COR-L47 (cell line): ENCODE measurements at regions not wholly inside any gene's neighbourhood (a gene's known extent, or its start where the extent isn't known, plus 50 kb on each side); places are given as distances from the start of the nearest gene placed in this dataset.

ENCODE experiments used
- DNase-seq: peaks from one replicate; lab custom pipeline; 2025; lab: John Stamatoyannopoulos, UW

DNA sequence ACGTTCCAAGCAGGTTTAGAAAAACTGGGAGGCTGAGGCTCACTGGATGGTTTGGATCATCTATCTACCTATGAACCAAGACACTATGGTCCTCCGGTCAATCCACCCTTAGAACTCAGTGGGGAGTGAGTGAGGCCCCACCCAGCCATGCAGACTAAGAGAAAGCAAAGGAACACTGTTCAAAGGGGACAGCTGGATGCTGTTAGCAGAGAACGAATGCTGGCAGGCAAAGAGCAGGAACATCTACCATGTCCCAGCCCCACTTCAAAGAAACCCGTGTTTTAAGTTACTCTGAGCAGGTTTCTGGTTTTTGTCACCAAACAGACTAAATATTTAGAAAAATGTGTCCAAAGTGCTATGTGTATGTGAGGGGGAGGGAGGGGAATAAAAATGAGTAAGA is 183.4 kb upstream of the XYLT1 start:
- DNase-seq = no peak

- no peak for DNase-seq
Measured at GRCh38 chr16:17647879-17648872, 177.4 kb upstream of the XYLT1 start.

DNA sequence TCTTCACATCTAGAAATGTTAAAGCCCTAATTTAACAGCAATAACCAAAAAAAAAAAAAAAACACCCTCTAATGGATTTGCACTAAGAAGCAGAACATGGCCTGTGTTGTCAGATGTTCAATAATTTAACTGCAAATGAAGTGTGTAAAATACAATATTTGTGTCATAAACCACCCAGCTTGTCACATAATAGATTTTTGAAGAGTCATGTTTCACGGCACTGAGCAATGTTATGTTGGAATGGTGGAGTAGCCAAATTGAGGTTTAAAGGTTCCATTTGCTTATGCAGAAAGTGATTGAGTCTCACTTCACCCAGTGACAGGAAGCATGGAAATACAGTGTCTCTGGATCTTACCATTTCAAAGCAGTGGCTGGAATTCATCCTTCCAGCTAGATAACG is 173.2 kb upstream of the XYLT1 start:
- no peak for DNase-seq

- no peak for DNase-seq
Measured at GRCh38 chr16:17641990-17642389, 171.2 kb upstream of the XYLT1 start.

GRCh38 chr16:17638134-17638533 is 167.4 kb upstream of the XYLT1 start:
- DNase-seq = no peak

GRCh38 chr16:17635183-17635582 is 164.4 kb upstream of the XYLT1 start:
- DNase-seq = no peak

DNA sequence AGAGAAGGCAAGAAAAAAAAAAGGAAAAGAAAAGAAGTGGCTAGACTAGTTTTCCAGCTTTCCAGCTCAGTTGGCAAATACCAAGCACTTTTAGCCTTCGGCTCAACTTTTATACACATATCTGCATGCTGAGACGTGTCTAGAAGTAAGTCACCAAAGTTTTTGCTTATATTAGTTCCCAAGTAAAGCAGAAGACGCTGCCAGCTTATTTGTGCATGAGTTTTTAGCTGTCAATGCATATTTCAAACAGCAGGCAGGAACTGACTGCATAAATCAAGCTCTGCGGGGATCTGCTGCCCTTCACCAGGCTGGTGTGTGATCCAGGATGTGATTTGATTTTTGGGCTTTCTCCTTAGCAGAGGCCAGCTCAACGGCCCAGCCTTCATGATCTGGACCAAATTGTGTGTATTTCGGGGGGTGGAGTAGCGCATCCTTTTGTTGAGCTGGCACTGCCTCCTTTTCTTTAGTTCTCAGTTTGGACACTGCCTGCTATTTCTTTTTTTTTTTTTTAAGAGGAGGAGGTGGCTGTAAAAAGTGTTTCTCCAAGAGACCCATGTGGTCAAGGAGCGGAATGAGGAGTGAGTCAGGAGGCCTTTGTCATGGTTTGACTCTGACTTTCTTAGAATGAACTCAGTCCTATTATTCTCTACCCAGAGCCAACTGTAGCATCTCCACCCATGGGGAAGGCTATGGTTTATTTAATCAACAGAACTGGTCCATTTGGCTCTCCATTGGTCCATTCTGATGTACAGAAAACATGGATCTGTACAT is 162.6 kb upstream of the XYLT1 start:
- DNase-seq = no peak

- no peak for DNase-seq
Measured at GRCh38 chr16:17632667-17633066, 161.9 kb upstream of the XYLT1 start.

DNA sequence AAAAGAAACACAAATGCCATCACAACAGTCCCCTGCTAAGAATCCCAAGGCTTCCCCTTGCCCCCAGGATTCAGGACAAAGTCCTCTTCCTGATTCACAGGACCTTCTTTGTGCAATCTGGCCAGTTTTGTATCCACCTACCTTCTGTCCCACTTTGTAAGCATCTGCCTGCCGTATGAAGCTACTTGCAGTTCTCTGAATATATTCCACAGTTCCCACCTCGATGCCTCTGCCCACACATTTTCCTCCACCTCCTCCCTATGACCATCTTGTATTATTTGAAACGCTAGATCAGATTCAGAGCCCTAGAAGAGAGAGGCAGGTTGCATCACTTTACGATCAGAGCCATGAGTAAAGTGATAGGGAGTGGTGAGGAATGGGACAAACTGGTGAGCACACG is 159.2 kb upstream of the XYLT1 start:
- DNase-seq = no peak

- no peak for DNase-seq
Measured at GRCh38 chr16:17628983-17629382, 158.2 kb upstream of the XYLT1 start.

GRCh38 chr16:17622366-17622765 is 151.6 kb upstream of the XYLT1 start:
- DNase-seq = no peak

DNA sequence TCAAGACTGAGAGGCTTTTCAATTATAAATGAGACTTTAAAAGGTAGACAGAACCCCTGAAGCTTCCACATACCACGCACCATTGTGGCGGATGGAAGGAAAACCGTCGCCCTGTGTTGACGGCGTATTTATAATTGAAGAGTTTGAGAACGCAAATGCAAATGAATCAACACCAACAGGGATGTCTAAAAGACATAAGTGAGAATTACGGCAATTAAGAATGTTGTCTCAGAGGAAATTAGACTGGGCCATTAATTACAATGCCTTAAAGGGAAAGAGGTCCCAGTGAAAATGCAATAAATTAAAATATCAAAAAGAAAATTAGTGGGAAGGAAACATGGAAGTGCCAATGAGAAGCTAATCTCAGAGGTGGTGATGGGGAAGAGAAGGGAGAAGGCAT is 148.5 kb upstream of the XYLT1 start:
- no peak for DNase-seq

DNA sequence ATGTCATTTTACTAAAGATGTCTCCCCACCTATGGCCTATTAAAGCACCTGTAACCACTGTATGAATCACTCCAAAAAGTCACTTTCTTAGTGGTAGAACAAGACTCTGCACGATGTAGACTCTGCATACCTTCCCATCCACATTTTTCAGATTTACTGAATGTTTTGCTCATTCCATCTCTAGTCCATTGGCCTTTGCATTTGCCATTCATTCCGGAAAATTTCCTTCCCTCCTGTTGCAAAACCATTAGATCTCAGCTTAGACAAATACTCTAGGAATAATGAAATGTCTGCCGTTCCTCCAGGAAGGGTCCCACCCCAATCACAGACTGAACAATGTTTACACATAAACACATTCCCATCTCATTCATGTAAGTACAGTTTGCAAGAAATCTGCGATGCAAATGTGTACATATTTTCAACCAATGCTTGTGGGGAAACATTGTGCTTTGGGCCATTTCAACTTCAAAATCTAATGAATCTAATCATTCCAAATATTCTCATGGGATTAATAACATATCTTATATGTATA is 146.3 kb upstream of the XYLT1 start:
- no peak for DNase-seq

DNA sequence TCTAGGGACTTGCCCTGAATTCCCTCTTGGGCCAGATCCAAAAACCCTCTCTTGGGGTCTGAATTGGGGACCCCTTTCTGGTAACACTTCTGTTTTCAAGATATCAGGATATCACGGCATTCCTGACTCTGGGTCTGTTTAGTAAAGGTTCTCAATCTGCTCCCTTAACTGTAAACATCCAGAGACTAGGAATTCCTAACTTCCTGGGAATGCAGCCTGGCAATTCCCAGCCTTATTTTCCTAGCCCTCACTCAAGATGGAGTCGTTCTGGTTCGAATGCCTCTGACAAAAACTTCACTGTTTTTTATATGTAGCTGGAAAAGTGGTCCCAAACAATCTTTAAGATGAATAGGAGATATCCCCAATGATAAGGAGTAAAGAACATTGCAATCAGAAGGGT is 141.6 kb upstream of the XYLT1 start:
- DNase-seq = no peak

DNA sequence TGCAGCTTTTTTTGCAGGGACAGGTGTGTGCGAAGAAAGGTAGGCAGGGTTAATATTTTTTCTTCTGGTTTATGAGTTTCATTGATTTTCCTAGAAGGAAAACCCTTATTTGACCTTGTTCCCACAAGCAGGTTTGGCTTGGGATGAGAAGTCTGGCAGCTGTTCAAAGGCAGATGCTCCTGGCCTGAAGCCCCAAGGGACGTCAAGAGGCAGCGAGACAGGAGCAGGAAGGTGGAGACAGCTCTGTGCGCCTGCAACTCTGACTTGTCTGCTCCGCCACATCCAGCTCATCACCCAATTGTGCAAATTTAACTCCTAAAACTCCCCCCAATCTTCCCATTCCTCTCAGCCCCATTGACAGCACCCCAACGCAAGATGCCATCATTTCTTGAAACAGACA is 136.8 kb upstream of the XYLT1 start:
- DNase-seq = no peak

GRCh38 chr16:17607075-17607509 is 136.3 kb upstream of the XYLT1 start:
- DNase-seq = no peak

DNA sequence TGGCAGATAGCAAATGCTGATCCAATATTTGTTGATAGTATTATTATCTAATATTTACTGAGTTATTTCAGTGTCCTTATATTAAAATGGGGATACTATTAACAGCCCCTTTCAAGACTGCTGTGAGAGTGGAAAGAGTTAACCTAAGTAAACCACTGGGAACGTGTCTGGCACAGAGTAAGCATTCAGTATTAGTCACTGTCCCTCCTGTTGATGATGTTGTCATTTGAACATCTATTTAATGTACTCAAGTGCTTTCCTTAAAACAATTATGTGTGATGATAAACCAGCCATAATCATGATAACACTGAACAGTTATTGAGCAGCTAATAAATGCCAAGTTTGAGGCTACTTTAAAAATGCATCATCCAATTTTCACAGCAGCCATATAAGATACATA is 135.7 kb upstream of the XYLT1 start:
- no peak for DNase-seq

DNA sequence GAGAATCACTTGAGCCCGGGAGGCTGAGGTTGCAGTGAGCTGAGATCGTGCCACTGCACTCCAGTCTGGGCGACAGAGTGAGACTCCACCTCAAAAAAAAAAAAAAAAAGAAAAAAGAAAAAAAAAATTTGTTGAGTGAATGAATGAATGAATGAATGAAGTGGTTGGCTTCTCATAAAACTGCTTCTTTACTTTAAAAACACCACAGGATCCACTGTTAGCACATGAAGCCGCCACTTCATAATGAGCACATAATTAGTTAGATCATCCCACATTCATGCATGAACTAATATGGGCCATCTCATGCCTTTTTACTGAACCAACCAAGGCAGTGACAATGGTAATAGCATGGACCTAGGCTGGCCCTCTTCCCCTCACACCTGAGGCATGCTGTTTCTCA is 135.0 kb upstream of the XYLT1 start:
- DNase-seq = no peak

GRCh38 chr16:17603626-17604025 is 132.9 kb upstream of the XYLT1 start:
- DNase-seq = no peak

GRCh38 chr16:17602678-17603077 is 131.9 kb upstream of the XYLT1 start:
- no peak for DNase-seq

DNA sequence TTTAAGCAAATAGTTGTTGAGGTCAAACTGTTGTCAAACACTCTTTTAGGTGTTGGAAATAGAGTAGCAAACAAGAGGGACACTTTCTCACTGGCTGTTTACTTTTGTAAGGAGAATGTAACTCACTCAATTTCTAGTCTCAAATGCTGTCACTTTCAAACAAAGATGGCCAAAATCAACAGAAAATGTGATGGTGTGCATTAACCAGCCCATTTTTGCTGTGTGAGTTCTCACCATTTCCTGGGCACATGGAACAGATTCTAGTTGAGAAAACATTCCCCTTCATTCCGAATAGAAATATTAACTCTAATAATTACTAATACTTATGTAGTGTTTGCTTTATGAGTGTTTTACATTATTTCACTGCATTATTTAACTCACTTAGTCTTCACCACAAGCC is 128.2 kb upstream of the XYLT1 start:
- DNase-seq = no peak

- DNase-seq = no peak
Measured at GRCh38 chr16:17591655-17592405, 121.1 kb upstream of the XYLT1 start.
